ENCODE measurements at regions not wholly inside any gene's neighbourhood (a gene's known extent, or its start where the extent isn't known, plus 50 kb on each side); places are given as distances from the start of the nearest gene placed in this dataset.

DNA sequence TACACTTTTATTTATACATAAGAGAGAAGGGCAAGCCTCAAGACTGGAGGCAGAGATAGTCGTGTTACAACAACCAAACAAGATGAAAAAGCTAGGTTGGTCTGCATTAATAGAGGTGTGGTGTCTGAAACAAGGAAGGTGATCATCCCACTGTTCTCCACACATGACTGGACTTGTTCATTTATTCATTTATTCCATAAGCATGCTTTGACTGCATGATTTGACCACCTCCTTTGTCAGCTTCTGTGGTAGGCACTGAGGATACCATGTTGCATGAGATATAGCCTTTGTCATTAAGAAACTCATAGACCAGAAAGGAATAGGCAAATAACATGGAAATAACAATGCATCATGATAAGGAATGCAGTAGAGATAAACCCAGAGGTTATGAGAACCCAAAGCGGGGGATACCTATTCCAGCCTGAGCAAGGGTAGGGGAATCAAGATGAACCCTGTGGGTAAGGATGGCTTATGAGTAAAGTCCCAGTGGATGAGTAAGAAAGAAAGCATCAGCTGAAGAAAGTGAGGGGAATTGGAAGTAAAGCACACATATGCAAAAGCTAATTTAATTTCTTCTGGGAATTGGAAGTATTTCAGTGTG, 173.7 kb upstream of the FGGY start:
- no peak overlapping the region for H3K27ac Mint-ChIP-seq (ENCODE audit: low read depth)
- H3K36me3 Mint-ChIP-seq (ENCODE audit: insufficient read depth) = peaks cover 4% of the 10 kb centered on the region
- ATAC-seq (replicated peaks; ENCODE audit: extremely low read depth, poor library complexity, severe bottlenecking) (no peak), DNase-seq (ENCODE audit: low spot score in 2 of 2) (no peak)
- no peak overlapping the region for H3K4me3 Mint-ChIP-seq
- no peaks in the 10 kb centered on the region for H3K9me3 Mint-ChIP-seq
- H3K27me3 Mint-ChIP-seq = peaks cover 10% of the 10 kb centered on the region
- peaks cover 16% of the 10 kb centered on the region for H3K4me1 Mint-ChIP-seq

DNA sequence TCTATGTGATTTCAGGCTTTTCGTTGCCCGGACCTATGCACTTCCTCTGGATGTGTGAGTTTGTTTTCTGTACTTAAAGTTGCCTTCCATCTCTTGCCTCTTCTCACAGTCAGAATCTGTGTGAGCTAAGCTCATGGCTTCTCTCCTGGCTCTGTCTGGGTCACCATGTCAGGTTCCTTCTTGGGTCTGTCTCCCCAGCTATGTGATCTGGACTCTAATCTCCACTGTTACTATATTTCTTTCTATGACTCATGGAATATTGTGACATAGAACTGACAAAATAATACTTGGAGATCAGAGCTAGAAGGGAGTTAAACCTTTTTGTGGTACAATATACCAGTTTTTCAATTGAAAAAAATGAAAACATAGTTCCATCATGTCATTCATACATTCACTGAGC, 172.7 kb upstream of the FGGY start:
- H3K27ac Mint-ChIP-seq (ENCODE audit: low read depth) = no peak overlapping the region
- H3K27me3 Mint-ChIP-seq = peaks cover 10% of the 10 kb centered on the region
- peaks cover 4% of the 10 kb centered on the region for H3K36me3 Mint-ChIP-seq (ENCODE audit: insufficient read depth)
- ATAC-seq (replicated peaks; ENCODE audit: extremely low read depth, poor library complexity, severe bottlenecking) (no peak), DNase-seq (ENCODE audit: low spot score in 2 of 2) (no peak)
- H3K4me1 Mint-ChIP-seq = peaks cover 16% of the 10 kb centered on the region
- no peaks in the 10 kb centered on the region for H3K9me3 Mint-ChIP-seq
- no peak overlapping the region for H3K4me3 Mint-ChIP-seq

DNA sequence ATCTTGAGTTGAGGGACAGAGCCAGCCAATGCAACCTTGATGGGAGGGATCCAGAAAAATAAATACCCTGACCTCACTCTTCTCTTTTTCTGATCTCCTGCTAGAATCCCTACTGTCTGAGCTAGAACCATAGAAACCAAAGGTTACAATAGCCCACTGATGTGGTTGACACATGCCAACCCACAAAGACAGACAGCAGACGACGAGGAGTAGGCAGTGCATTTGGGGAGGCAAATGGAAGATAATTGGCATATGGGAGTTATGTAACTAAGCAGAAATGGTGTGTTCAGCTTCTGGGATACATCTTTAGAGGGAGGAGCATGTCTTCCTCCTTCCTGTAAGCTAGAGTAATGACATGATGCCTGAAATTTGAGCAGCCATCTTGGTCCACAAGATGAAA, 171.7 kb upstream of the FGGY start:
- peaks cover 16% of the 10 kb centered on the region for H3K4me1 Mint-ChIP-seq
- H3K9me3 Mint-ChIP-seq = no peaks in the 10 kb centered on the region
- no peak overlapping the region for H3K27ac Mint-ChIP-seq (ENCODE audit: low read depth)
- DNase-seq (ENCODE audit: low spot score in 2 of 2) (peak in 1 of 2 donors; percentile 31), ATAC-seq (replicated peaks; ENCODE audit: extremely low read depth, poor library complexity, severe bottlenecking) (peak; percentile 96)
- peaks cover 10% of the 10 kb centered on the region for H3K27me3 Mint-ChIP-seq
- peak overlapping the region; percentile 46 for H3K4me3 Mint-ChIP-seq
- H3K36me3 Mint-ChIP-seq (ENCODE audit: insufficient read depth) = peaks cover 4% of the 10 kb centered on the region

DNA sequence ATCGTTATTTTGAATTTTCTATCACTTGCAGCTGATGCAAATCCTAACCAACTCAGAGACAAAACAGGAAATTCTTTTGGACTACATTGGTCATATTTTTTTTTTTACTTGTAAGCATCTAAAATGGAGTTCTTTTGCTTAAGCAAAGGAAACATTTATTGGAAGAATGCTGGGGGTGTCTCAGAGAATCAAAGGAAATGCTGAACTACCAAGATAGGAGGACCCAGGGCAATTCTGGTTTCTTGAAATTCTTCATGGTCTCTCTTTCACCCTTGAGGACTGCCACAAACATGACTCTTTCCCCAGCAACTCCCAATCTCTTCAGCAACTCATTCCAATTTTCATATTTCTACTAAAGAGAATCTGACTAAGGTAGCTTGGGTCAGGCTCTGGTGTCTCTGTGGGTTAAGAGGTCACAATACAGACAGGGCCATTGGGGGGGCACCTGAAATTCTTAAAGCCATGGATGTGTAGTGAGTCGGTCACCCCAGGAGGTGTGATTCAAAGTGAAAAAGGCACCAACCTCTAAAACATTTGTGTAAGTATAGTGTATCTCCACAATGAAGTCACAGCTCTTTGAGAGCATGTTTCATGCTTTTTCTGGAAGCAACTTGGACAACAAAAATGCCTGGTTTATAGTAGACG, 171.1 kb upstream of the FGGY start:
- no peaks in the 10 kb centered on the region for H3K9me3 Mint-ChIP-seq

DNA sequence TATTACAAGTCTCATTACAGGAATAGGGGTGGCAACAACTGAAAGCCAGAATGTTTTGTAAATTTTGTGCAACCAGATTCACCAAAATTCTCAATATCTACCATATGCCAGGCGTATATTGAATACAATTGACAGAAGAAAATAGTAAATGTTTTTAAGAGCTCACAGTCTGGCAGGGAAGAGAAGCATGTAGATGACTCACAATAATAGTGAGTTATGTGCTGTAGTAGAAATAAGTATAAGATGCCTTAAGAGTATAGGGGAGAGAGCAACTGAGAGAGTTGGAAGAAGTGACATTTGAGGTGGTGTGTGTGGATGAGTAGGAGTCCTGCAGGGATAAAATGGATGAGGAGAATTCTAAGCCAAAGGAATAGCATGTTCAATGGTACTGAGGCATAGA, 170.5 kb upstream of the FGGY start:
- Mint-ChIP-seq H3K27me3 (peaks cover 10% of the 10 kb centered on the region), H3K27ac (ENCODE audit: low read depth) (no peak overlapping the region), H3K36me3 (ENCODE audit: insufficient read depth) (peaks cover 4% of the 10 kb centered on the region), H3K4me1 (peaks cover 16% of the 10 kb centered on the region), H3K9me3 (no peaks in the 10 kb centered on the region), H3K4me3 (no peak overlapping the region)
- ATAC-seq (replicated peaks; ENCODE audit: extremely low read depth, poor library complexity, severe bottlenecking) (no peak), DNase-seq (ENCODE audit: low spot score in 2 of 2) (no peak)

More for the DNA sequence above, 171.1 kb upstream of the FGGY start:
- peaks cover 16% of the 10 kb centered on the region for H3K4me1 Mint-ChIP-seq
- ATAC-seq (replicated peaks; ENCODE audit: extremely low read depth, poor library complexity, severe bottlenecking) = no peak
- H3K4me3 Mint-ChIP-seq = no peak overlapping the region
- H3K27ac Mint-ChIP-seq (ENCODE audit: low read depth) = no peak overlapping the region
- DNase-seq (ENCODE audit: low spot score in 2 of 2) = no peak
- H3K27me3 Mint-ChIP-seq = peaks cover 10% of the 10 kb centered on the region
- H3K36me3 Mint-ChIP-seq (ENCODE audit: insufficient read depth) = peaks cover 4% of the 10 kb centered on the region

DNA sequence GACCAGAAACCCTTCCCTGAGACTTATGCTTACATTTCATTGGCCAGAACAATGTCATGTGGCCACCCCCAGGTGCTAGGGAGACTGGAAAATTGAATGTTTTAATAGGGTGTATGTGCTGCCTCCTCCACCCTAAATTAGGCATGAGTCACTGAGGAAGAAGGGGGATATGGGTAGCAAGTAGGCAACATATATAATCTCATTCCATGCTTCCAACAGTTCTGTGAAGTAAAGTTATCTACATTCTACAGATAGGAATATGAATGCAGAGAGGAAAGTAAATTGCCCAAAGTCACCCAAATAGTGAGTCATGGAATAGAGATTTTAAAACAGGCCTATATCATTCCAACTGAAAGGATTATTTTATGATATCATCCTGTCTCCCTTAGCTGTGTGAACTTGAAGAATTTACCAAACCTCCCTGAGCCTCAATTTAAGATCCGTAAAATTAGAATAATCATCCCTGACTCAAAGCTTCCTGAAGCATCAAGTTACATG, 168.6 kb upstream of the FGGY start:
- Mint-ChIP-seq H3K36me3 (ENCODE audit: insufficient read depth) (peaks cover 4% of the 10 kb centered on the region), H3K4me3 (no peak overlapping the region), H3K4me1 (peaks cover 16% of the 10 kb centered on the region), H3K27me3 (peaks cover 10% of the 10 kb centered on the region), H3K9me3 (no peaks in the 10 kb centered on the region), H3K27ac (ENCODE audit: low read depth) (no peak overlapping the region)
- DNase-seq (ENCODE audit: low spot score in 2 of 2) = no peak
- ATAC-seq (replicated peaks; ENCODE audit: extremely low read depth, poor library complexity, severe bottlenecking) = no peak

DNA sequence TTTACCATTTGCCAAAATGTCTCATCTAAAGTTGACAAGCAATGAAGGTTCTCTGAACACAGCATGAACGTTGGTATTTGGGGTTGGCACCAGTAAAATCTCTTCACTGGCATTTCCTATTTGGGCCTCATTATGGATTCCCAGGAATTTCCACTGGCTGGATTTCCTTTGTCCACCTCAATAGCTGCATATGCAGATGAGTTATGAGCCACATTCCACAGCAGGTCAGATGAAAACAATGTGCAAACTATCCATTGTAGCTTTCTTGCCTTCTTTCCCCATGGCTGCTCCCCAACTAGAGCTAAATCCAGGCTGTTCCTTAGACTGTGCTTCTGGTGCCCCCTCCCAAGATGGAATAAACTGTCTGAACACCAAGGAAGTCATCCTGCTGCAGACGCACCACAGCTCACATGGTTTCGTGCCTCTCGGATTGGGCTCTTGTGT, 168.1 kb upstream of the FGGY start:
- Mint-ChIP-seq H3K27me3 (peaks cover 8% of the 10 kb centered on the region), H3K4me1 (peaks cover 16% of the 10 kb centered on the region), H3K4me3 (no peak overlapping the region), H3K27ac (ENCODE audit: low read depth) (no peak overlapping the region), H3K36me3 (ENCODE audit: insufficient read depth) (peaks cover 2% of the 10 kb centered on the region), H3K9me3 (no peaks in the 10 kb centered on the region)
- DNase-seq (ENCODE audit: low spot score in 2 of 2) (no peak), ATAC-seq (replicated peaks; ENCODE audit: extremely low read depth, poor library complexity, severe bottlenecking) (no peak)

DNA sequence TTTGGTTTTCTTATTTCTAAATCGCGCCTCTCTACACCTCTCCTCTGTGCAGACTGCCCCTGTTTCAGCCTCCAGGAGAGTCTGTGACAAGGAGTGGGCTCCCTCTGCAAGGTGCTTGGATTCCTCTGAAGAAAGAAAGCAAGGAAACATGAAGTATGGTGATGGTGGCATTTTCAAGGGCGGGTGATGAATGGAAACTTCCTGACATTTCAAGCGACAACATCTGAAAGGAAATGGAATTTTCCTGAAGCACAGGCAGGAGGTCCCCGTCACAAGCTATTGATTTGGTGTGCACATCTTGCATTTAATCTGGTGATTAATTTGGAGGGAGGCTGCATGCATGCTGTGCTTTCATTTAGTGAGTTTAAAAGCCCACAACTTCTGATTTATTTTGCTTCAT, 164.6 kb upstream of the FGGY start:
- no peak for DNase-seq (ENCODE audit: low spot score in 2 of 2)
- Mint-ChIP-seq H3K9me3 (no peaks in the 10 kb centered on the region), H3K27me3 (no peaks in the 10 kb centered on the region), H3K27ac (ENCODE audit: low read depth) (no peak overlapping the region), H3K4me1 (peaks cover 5% of the 10 kb centered on the region), H3K4me3 (no peak overlapping the region), H3K36me3 (ENCODE audit: insufficient read depth) (no peaks in the 10 kb centered on the region)
- no peak for ATAC-seq (replicated peaks; ENCODE audit: extremely low read depth, poor library complexity, severe bottlenecking)

DNA sequence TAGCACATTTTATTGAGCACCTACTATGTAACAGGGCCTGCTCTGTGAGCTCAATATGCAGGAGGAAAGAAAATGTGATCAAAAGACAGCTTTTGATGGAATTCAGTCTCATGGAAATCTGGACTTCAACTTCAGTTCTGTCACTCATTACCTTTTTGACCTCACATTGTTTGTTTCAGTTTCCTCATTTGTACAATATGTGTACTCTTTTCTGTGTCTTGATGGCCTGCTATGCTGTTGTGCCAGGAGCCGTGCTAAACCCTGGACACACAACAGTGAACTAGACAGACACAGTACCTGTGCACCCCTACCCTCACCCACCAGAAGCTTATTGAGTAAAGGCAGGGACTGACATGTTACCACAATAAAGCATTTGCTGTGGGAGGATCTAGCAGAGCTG, 162.9 kb upstream of the FGGY start:
- DNase-seq (ENCODE audit: low spot score in 2 of 2) (no peak), ATAC-seq (replicated peaks; ENCODE audit: extremely low read depth, poor library complexity, severe bottlenecking) (no peak)
- H3K4me1 Mint-ChIP-seq = no peaks in the 10 kb centered on the region

DNA sequence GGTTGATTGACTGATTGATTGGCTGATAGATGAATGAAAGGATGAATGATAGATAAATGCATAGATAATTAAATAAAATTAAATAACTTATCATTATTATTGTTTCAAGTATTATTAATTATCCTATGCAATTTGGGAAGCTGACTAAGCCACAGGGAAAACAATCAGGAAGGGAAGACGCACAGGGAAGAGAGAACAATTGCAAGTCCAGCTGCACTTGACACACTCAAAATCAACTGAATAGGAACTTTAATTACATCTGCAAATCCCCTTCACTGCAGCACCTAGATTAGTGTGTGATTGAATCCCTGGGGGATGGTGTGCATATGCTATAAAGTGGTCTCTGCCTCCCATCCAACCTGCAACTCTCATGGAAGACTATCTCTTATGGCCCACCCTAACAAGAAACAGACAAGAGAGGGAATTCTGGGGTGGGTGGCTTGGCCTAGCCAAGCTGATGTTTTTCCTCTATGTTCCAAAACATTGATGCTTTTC, 161.1 kb upstream of the FGGY start:
- H3K36me3 Mint-ChIP-seq (ENCODE audit: insufficient read depth) = no peaks in the 10 kb centered on the region
- DNase-seq (ENCODE audit: low spot score in 2 of 2) = no peak
- H3K4me1 Mint-ChIP-seq = no peaks in the 10 kb centered on the region
- H3K4me3 Mint-ChIP-seq = no peak overlapping the region
- no peaks in the 10 kb centered on the region for H3K27me3 Mint-ChIP-seq
- no peak for ATAC-seq (replicated peaks; ENCODE audit: extremely low read depth, poor library complexity, severe bottlenecking)
- H3K27ac Mint-ChIP-seq (ENCODE audit: low read depth) = no peak overlapping the region
- no peaks in the 10 kb centered on the region for H3K9me3 Mint-ChIP-seq

More for the DNA sequence above, 162.9 kb upstream of the FGGY start:
- H3K27ac Mint-ChIP-seq (ENCODE audit: low read depth) = no peak overlapping the region
- no peaks in the 10 kb centered on the region for H3K9me3 Mint-ChIP-seq
- H3K36me3 Mint-ChIP-seq (ENCODE audit: insufficient read depth) = no peaks in the 10 kb centered on the region
- no peak overlapping the region for H3K4me3 Mint-ChIP-seq
- H3K27me3 Mint-ChIP-seq = no peaks in the 10 kb centered on the region

DNA sequence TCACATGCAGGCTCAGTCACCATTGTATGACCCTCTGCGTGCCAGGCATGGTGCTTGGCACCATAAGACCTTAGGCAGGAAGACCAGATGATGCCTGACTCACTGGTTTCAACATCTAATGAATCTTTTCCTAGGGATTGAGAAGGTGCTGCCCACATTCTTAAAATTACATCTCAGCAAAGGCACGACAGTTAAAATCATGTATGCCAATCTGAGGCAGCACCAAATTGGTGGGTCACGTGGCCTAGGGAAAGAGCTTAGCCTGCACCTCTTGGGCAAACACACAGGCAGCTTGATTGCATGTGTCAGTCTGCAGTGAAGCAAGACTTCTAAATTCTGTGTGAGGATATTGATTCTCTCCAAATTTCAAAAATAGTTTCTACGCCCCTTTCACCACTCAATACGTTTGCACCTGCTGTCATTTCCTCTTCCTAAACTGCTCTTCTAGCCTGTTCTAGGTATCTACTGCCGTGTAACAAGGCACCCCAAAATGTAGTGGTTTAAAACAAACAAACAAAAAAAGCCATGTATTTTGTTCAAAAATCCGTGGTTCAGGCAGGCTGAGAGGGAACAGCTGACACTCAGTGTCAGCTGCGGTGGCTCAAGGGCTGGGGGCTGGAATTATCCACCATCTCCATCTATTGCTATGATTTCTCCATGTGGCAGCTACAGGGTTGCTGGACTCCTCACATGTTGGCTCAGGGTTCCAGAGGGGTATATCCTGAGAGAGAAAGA, 160.2 kb upstream of the FGGY start:
- H3K27me3 Mint-ChIP-seq = no peaks in the 10 kb centered on the region
- H3K27ac Mint-ChIP-seq (ENCODE audit: low read depth) = no peak overlapping the region
- ATAC-seq (replicated peaks; ENCODE audit: extremely low read depth, poor library complexity, severe bottlenecking) = no peak
- H3K36me3 Mint-ChIP-seq (ENCODE audit: insufficient read depth) = no peaks in the 10 kb centered on the region
- no peak for DNase-seq (ENCODE audit: low spot score in 2 of 2)
- no peaks in the 10 kb centered on the region for H3K4me1 Mint-ChIP-seq
- no peak overlapping the region for H3K4me3 Mint-ChIP-seq
- H3K9me3 Mint-ChIP-seq = no peaks in the 10 kb centered on the region

DNA sequence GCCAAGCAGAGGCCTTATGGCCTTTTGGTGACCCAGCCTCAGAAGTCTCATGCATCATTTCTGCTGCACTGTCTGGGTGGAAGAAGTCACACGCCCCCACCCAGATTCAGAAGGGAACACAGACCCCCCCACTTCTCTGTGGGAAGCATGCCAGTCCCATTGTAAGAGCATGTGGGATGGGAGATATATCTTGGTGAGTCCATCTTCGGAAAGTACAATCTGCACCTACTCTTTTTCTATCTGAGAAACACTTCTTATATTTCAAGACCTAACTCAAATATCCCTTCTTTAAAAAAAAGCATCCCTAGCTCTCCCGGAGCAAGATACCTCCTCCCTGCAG, 159.6 kb upstream of the FGGY start:
- H3K9me3 Mint-ChIP-seq = no peaks in the 10 kb centered on the region
- no peaks in the 10 kb centered on the region for H3K4me1 Mint-ChIP-seq
- no peak overlapping the region for H3K4me3 Mint-ChIP-seq

DNA sequence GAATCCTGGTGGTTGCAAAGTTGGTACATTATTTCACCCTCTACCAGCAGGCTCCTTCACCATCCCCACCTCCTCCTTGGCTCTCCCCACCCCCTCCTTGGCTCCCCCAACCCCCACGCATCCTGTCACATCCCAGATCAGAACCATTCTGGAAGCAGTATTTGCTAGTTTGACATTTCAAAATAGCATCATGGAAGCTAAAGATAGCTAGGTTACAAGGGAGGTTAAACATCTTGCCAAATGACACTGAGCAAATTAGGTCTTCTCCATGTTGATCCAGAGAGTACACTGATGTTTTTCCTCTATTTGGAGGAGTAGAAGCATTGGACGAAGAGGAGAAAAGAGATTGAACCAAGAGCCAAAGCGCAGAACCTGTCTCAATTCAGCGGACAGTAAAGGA, 158.9 kb upstream of the FGGY start:
- DNase-seq (ENCODE audit: low spot score in 2 of 2) (no peak), ATAC-seq (replicated peaks; ENCODE audit: extremely low read depth, poor library complexity, severe bottlenecking) (no peak)
- H3K27ac Mint-ChIP-seq (ENCODE audit: low read depth) = no peak overlapping the region
- H3K4me1 Mint-ChIP-seq = no peaks in the 10 kb centered on the region
- no peaks in the 10 kb centered on the region for H3K9me3 Mint-ChIP-seq
- H3K27me3 Mint-ChIP-seq = no peaks in the 10 kb centered on the region
- no peaks in the 10 kb centered on the region for H3K36me3 Mint-ChIP-seq (ENCODE audit: insufficient read depth)
- no peak overlapping the region for H3K4me3 Mint-ChIP-seq

More for the DNA sequence above, 159.6 kb upstream of the FGGY start:
- H3K36me3 Mint-ChIP-seq (ENCODE audit: insufficient read depth) = no peaks in the 10 kb centered on the region
- no peaks in the 10 kb centered on the region for H3K27me3 Mint-ChIP-seq
- DNase-seq (ENCODE audit: low spot score in 2 of 2) (no peak), ATAC-seq (replicated peaks; ENCODE audit: extremely low read depth, poor library complexity, severe bottlenecking) (no peak)
- no peak overlapping the region for H3K27ac Mint-ChIP-seq (ENCODE audit: low read depth)
